ENCODE measurements at regions not wholly inside any gene's neighbourhood (a gene's known extent, or its start where the extent isn't known, plus 50 kb on each side); places are given as distances from the start of the nearest gene placed in this dataset.
A peak's percentile ranks its signal among the peaks of the same experiment; 100 is the strongest.
"Not testable (repeated sequence)": the region's sequence is repeated elsewhere in the genome, so short reads cannot be mapped to it uniquely, and the experiment has no call there.

- DNase-seq (ENCODE audit: low read depth): peak; percentile 81
- H3K4me3 ChIP-seq (ENCODE audit: low read depth, low read length): no peak overlapping the region
- TF ChIP-seq CTCF (IDR thresholded peaks at IDR 0.05; ENCODE audit: insufficient read depth, low read depth, low read length, missing control alignments): no peak
Observed at GRCh38 chr22:22161924-22162851, 82.4 kb upstream of the VPREB1 start.

GRCh38 chr22:22160768-22161167 is 83.8 kb upstream of the VPREB1 start:
- not testable (repeated sequence) for DNase-seq (ENCODE audit: low read depth); H3K4me3 ChIP-seq (ENCODE audit: low read depth, low read length)

GRCh38 chr22:22159384-22159783 is 85.2 kb upstream of the VPREB1 start:
- no peak for DNase-seq (ENCODE audit: low read depth)
- no peak overlapping the region for H3K4me3 ChIP-seq (ENCODE audit: low read depth, low read length)
- no peak for TF ChIP-seq CTCF (IDR thresholded peaks at IDR 0.05; ENCODE audit: insufficient read depth, low read depth, low read length, missing control alignments)

- H3K4me3 ChIP-seq (ENCODE audit: low read depth, low read length): no peak overlapping the region
- TF ChIP-seq CTCF (IDR thresholded peaks at IDR 0.05; ENCODE audit: insufficient read depth, low read depth, low read length, missing control alignments): no peak
- DNase-seq (ENCODE audit: low read depth): no peak
Observed at GRCh38 chr22:22158965-22159364, 85.6 kb upstream of the VPREB1 start.

GRCh38 chr22:22158207-22158816 is 86.3 kb upstream of the VPREB1 start:
- DNase-seq (ENCODE audit: low read depth): no peak
- no peak for TF ChIP-seq CTCF (IDR thresholded peaks at IDR 0.05; ENCODE audit: insufficient read depth, low read depth, low read length, missing control alignments)
- H3K4me3 ChIP-seq (ENCODE audit: low read depth, low read length): no peak overlapping the region

- peak; percentile 56 for DNase-seq (ENCODE audit: low read depth)
- H3K4me3 ChIP-seq (ENCODE audit: low read depth, low read length): no peak overlapping the region
- TF ChIP-seq CTCF (IDR thresholded peaks at IDR 0.05; ENCODE audit: insufficient read depth, low read depth, low read length, missing control alignments): no peak
Observed at GRCh38 chr22:22157348-22157725, 87.2 kb upstream of the VPREB1 start.

- peak; percentile 75 for TF ChIP-seq CTCF (IDR thresholded peaks at IDR 0.05; ENCODE audit: insufficient read depth, low read depth, low read length, missing control alignments)
- peak; percentile 93 for DNase-seq (ENCODE audit: low read depth)
- H3K4me3 ChIP-seq (ENCODE audit: low read depth, low read length): no peak overlapping the region; the same call in 1 of the 2 replicates
Observed at GRCh38 chr22:22156716-22157347, 87.8 kb upstream of the VPREB1 start.

Data from GM12865 (cell line).